ENCODE measurements at regions not wholly inside any gene's neighbourhood (a gene's known extent, or its start where the extent isn't known, plus 50 kb on each side); places are given as distances from the start of the nearest gene placed in this dataset.

GRCh38 chr6:14221564-14222279 is 104.2 kb downstream of the CD83 start:
- ATAC-seq (ENCODE audit: low read depth) (no peak), DNase-seq (ENCODE audit: low spot score) (no peak)
- Histone ChIP-seq H3K9me3 (ENCODE audit: severe bottlenecking) (no peaks in the 10 kb centered on the region), H3K4me3 (ENCODE audit: severe bottlenecking) (no peak overlapping the region), H3K27ac (ENCODE audit: poor library complexity, severe bottlenecking) (no peak overlapping the region), H3K4me1 (ENCODE audit: insufficient read depth, poor library complexity, severe bottlenecking) (no peaks in the 10 kb centered on the region), H3K36me3 (ENCODE audit: low read depth) (no peaks in the 10 kb centered on the region), H3K27me3 (ENCODE audit: insufficient read depth, poor library complexity, severe bottlenecking) (no peaks in the 10 kb centered on the region)
- TF ChIP-seq, protein P1, sequence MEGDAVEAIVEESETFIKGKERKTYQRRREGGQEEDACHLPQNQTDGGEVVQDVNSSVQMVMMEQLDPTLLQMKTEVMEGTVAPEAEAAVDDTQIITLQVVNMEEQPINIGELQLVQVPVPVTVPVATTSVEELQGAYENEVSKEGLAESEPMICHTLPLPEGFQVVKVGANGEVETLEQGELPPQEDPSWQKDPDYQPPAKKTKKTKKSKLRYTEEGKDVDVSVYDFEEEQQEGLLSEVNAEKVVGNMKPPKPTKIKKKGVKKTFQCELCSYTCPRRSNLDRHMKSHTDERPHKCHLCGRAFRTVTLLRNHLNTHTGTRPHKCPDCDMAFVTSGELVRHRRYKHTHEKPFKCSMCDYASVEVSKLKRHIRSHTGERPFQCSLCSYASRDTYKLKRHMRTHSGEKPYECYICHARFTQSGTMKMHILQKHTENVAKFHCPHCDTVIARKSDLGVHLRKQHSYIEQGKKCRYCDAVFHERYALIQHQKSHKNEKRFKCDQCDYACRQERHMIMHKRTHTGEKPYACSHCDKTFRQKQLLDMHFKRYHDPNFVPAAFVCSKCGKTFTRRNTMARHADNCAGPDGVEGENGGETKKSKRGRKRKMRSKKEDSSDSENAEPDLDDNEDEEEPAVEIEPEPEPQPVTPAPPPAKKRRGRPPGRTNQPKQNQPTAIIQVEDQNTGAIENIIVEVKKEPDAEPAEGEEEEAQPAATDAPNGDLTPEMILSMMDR (IDR thresholded peaks at IDR 0.05; ENCODE audit: poor library complexity, severe bottlenecking) = no peak

GRCh38 chr6:14222956-14223355 is 105.4 kb downstream of the CD83 start:
- no peak overlapping the region for H3K4me3 ChIP-seq (ENCODE audit: severe bottlenecking)
- H3K9me3 ChIP-seq (ENCODE audit: severe bottlenecking) = no peaks in the 10 kb centered on the region
- H3K36me3 ChIP-seq (ENCODE audit: low read depth) = no peaks in the 10 kb centered on the region
- H3K4me1 ChIP-seq (ENCODE audit: insufficient read depth, poor library complexity, severe bottlenecking) = no peaks in the 10 kb centered on the region
- DNase-seq (ENCODE audit: low spot score) (no peak), ATAC-seq (ENCODE audit: low read depth) (no peak)
- H3K27ac ChIP-seq (ENCODE audit: poor library complexity, severe bottlenecking) = no peak overlapping the region
- TF ChIP-seq, protein P1 (IDR thresholded peaks at IDR 0.05; ENCODE audit: poor library complexity, severe bottlenecking) = no peak
- no peaks in the 10 kb centered on the region for H3K27me3 ChIP-seq (ENCODE audit: insufficient read depth, poor library complexity, severe bottlenecking)

GRCh38 chr6:14224359-14225103 is 107.0 kb downstream of the CD83 start:
- Histone ChIP-seq H3K9me3 (ENCODE audit: severe bottlenecking) (no peaks in the 10 kb centered on the region), H3K27me3 (ENCODE audit: insufficient read depth, poor library complexity, severe bottlenecking) (no peaks in the 10 kb centered on the region), H3K4me3 (ENCODE audit: severe bottlenecking) (no peak overlapping the region), H3K4me1 (ENCODE audit: insufficient read depth, poor library complexity, severe bottlenecking) (no peaks in the 10 kb centered on the region), H3K36me3 (ENCODE audit: low read depth) (no peaks in the 10 kb centered on the region), H3K27ac (ENCODE audit: poor library complexity, severe bottlenecking) (no peak overlapping the region)
- no peak for DNase-seq (ENCODE audit: low spot score)
- TF ChIP-seq, protein P1 (IDR thresholded peaks at IDR 0.05; ENCODE audit: poor library complexity, severe bottlenecking) = no peak
- no peak for ATAC-seq (ENCODE audit: low read depth)

DNA sequence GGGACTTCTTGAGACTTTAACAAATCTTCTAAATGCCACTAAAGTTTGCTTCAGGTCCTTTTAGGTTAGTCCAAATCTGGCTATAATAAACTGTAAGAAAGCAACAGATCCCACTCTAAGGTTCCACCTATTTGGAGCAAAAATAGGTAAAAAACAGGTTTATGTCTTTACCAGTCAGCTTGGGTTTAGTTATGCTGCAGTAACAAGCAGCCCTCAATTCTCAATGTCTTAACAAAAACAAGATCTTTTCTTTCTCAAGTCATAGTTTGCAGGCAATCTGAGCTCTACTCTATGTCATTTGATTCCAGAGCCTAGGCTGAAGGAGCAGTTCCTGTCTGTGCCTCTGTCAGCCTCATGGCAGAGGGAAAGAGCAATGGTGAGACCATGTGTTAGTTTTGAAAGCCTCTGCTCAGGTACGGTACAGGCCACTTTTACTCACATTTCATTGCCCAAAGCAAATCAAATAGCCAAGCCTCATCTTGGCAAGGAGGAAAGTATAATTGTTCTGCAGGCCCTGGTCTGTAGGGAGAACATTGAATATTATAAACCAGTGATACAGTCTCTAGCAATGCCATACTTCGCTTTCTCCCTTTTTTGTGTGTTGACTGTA is 108.6 kb downstream of the CD83 start:
- Histone ChIP-seq H3K9me3 (ENCODE audit: severe bottlenecking) (no peaks in the 10 kb centered on the region), H3K27me3 (ENCODE audit: insufficient read depth, poor library complexity, severe bottlenecking) (no peaks in the 10 kb centered on the region), H3K4me3 (ENCODE audit: severe bottlenecking) (no peak overlapping the region), H3K4me1 (ENCODE audit: insufficient read depth, poor library complexity, severe bottlenecking) (no peaks in the 10 kb centered on the region), H3K36me3 (ENCODE audit: low read depth) (no peaks in the 10 kb centered on the region), H3K27ac (ENCODE audit: poor library complexity, severe bottlenecking) (no peak overlapping the region)
- DNase-seq (ENCODE audit: low spot score) = no peak
- TF ChIP-seq, protein P1 (IDR thresholded peaks at IDR 0.05; ENCODE audit: poor library complexity, severe bottlenecking) = no peak
- ATAC-seq (ENCODE audit: low read depth) = no peak
